RWPE1 (cell line): ENCODE measurements at regions not wholly inside any gene's neighbourhood (a gene's known extent, or its start where the extent isn't known, plus 50 kb on each side); places are given as distances from the start of the nearest gene placed in this dataset.
A peak's percentile ranks its signal among the peaks of the same experiment; 100 is the strongest.

ENCODE experiments used
- CTCF ChIA-PET: fragments of 350-600 bp; sonication (Branson Sonifier 250); formaldehyde crosslinking; extraction: SDS; loops from one replicate; lab custom pipeline; 2021; lab: Yijun Ruan, JAX
- POLR2A ChIA-PET: fragments of 400-600 bp; formaldehyde crosslinking; extraction: SDS; loops from one replicate; lab custom pipeline; 2020; ENCODE audit warnings: antibody characterized with exemption; ENCODE audit not compliant: low non-redundant PET; lab: Yijun Ruan, JAX
- DNase-seq: peaks from one replicate; pipeline ENCODE4 v3.0.0; 2012; ENCODE audit warnings: low spot score
- H3K27ac ChIP-seq: fragments of 450-650 bp; 2 replicates; pipeline ENCODE4 v1.5.1; 2017
- TF ChIP-seq, protein P1 (sequence below): fragments of 450-650 bp; conservative IDR thresholded peaks from 2 replicates; pipeline ENCODE4 v1.5.1; 2017; ENCODE audit warnings: low read depth, mild to moderate bottlenecking

DNA sequence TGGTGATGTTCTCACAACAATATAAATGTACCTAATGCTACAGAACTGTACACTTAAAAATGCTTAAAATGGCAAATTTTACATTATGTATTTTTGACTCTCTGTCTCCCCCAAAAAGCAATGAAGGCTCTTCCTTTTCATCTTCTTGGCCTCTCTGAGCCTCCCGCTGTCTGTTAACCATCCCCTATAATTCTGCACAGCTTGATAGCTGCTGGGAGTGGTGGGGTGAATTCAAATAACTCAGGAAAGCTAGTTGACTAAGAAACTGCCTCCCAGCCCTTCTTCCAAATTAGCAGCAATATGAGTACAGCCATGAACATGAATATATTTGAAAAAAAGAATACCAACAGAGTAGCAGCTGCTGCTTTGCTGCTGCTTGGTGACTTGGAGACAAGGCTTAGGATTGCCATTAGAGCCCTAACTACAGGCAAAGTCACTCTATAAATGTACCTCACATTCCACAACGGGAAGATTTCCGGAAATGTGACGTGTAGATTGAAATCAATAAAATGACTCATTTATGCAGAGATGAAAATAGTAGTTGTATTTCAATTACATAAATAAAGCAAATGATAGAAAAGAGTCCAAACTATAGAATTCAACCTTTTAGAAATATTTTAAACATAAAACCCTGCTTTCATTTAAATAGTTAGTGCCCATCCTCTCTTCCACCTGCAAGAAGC, 200.1 kb upstream of the HEY2 start:
- no peak overlapping the region for H3K27ac ChIP-seq
- ChIA-PET POLR2A (no interaction called here), CTCF (no interaction called here)
- DNase-seq, result no peak
- TF ChIP-seq, protein P1, sequence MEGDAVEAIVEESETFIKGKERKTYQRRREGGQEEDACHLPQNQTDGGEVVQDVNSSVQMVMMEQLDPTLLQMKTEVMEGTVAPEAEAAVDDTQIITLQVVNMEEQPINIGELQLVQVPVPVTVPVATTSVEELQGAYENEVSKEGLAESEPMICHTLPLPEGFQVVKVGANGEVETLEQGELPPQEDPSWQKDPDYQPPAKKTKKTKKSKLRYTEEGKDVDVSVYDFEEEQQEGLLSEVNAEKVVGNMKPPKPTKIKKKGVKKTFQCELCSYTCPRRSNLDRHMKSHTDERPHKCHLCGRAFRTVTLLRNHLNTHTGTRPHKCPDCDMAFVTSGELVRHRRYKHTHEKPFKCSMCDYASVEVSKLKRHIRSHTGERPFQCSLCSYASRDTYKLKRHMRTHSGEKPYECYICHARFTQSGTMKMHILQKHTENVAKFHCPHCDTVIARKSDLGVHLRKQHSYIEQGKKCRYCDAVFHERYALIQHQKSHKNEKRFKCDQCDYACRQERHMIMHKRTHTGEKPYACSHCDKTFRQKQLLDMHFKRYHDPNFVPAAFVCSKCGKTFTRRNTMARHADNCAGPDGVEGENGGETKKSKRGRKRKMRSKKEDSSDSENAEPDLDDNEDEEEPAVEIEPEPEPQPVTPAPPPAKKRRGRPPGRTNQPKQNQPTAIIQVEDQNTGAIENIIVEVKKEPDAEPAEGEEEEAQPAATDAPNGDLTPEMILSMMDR, result no peak

- DNase-seq, result no peak
- POLR2A ChIA-PET, result no interaction called here
- H3K27ac ChIP-seq, result no peak overlapping the region
- TF ChIP-seq, protein P1, result no peak
- CTCF ChIA-PET, result no interaction called here
These were observed 198.5 kb upstream of the HEY2 start for GRCh38 chr6:125550892-125551291.

GRCh38 chr6:125552819-125553218, 196.6 kb upstream of the HEY2 start:
- TF ChIP-seq, protein P1, result no peak
- H3K27ac ChIP-seq, result no peak overlapping the region
- DNase-seq, result no peak
- CTCF ChIA-PET, result interaction anchor here (1.2 kb wide), 1 partner anchor 21 kb away, joined by 3 read pairs; no protein-coding TSS in a partner anchor
- POLR2A ChIA-PET, result no interaction called here

DNA sequence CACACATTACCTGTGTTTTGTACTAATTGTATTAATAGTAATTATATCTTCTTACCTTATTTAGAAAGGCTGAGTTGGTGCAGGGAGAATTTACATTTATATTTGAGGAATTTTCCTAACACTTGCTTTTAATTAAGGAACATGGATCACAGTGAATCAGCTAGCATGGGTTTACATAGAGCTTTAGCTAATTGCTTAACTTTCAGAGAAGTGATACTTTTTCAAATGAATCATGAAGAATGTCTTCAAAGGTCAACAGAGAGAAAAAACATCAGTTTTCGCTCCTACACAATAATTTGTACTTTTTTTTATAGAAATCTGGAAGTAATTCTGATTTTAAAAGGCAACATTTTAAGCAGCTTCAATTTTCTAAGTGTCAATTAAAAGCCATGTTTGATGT, 195.0 kb upstream of the HEY2 start:
- no peak for DNase-seq
- CTCF ChIA-PET, result no interaction called here
- POLR2A ChIA-PET, result no interaction called here

DNA sequence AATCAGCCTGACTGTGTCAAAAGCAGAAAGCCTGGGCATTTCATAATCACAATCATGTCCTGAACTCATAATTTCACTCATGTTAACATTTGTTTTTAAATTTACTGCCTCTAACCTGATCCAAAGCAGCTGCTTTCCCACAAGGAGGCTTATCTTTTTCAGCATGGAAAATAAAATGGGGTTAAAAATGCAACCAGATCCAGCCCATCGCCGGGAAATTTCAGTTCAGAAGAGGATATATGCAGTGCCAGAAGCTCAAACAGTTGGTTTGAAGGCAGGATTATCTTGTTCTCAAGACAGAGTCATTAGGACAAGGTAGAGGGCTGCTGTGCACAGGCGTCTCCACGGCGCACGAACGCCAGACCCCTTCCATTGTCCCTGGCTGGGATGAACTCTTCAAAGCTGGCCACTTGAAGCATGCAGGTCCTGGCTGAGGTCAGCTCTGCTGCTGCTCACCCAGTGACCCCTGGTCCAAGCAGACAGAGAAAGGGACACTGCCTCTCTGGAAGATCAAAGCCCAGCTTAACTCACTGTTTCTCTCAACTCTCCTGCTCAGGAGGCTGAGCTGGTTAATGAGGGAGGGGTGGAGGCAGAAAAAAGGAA, 191.1 kb upstream of the HEY2 start:
- TF ChIP-seq, protein P1, result no peak
- ChIA-PET CTCF (no interaction called here), POLR2A (no interaction called here)
- H3K27ac ChIP-seq, result no peak overlapping the region
- DNase-seq, result no peak

More for the DNA sequence above, 195.0 kb upstream of the HEY2 start:
- H3K27ac ChIP-seq, result no peak overlapping the region
- TF ChIP-seq, protein P1, result no peak

DNA sequence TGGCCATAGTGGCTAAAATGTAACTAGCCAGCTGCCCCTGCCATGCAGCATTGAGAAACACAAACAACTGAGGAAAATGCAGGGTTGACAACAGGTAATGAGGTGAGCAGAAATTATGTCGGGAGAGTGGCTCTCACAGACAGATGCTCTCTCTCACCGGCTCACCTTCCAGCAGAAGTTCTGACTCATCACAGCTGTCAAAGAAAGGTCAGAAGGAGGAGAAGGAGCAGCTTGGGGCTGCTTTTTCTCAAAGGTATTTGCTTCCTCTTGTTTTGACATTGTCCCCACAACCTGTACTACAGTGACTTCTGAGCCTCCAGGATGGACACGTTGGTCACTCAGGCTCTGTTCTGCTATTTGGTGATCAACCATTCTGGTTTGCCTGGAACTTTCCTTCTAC, 190.5 kb upstream of the HEY2 start:
- DNase-seq, result peak; percentile 17
- TF ChIP-seq, protein P1, result no peak
- POLR2A ChIA-PET, result no interaction called here
- H3K27ac ChIP-seq, result no peak overlapping the region
- CTCF ChIA-PET, result no interaction called here
